HPDE6-E6E7 (cell line): ENCODE measurements at regions not wholly inside any gene's neighbourhood (a gene's known extent, or its start where the extent isn't known, plus 50 kb on each side); places are given as distances from the start of the nearest gene placed in this dataset.

Experiments
- DNase-seq: peaks from one replicate; pipeline ENCODE4 v3.0.0; 2011; ENCODE audit warnings: missing footprints; ENCODE audit errors: extremely low spot score

DNA sequence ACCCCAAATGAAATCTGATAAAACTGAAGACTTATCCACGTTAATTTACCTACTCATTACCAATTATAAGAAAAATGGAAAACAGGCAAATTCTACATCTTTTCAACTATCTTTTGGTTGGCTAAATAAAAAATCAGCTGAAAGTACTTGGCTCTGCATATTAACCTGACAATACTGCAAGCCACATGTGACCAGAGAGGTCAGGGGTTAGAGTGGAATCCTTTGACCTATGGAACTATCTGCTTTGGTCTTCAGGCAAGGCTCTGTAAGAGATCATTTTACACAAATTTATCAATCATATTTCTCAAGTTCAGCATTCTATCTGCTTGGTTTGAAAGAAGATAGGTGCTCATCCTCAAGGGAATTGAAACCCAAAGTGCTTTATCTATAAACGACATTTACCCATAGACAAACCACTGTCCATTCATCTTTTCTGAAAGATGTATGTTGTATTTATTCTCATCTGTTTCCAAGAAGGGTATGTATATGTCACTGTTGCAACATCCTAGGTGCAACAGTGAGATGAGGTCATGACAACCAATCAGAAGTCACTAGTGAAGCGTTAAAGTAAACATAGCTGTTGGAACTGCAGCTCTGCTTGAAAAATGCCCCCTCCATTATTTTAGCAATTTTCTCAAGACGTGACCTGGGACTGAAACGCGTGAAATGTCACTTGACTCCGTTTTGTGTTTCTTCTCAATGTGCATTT is 144.9 kb upstream of the POU5F2 start:
- DNase-seq, result no peak

DNA sequence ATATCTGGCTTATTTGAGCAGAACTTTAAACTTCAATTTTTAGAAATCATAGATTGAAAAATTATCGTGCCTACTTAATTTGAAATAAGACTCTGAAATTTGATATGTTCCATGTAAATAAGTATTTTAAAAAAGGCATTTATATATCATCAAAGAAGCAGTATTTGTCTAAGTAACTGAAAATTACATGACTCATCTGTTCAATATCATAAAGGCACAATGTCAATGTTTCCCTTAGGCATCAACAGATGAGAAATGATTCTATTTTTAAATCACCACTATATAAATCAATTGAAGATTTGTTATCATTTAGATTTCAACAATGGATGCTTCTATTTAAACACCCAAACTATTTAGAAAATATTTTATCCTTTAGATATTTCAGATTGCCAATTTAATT is 142.9 kb upstream of the POU5F2 start:
- DNase-seq, result no peak

DNA sequence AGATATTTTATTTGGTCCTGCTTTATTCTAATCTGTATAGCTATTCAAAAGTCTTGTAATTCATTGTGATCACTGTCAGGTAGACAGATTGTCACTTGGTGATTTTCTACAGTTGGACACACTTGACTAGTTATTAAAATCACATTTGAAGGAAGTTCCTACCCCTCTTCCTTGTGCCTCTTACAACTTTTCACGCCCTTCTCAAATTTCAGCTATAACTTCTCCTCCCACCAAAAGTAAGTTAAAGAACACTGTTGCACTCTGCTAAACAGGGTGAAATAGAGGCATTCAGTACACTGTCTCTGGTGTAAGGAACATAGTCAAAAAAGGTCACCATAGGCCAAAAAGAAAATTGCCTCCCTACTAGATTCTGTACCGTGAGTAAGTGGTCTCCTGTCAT is 142.1 kb upstream of the POU5F2 start:
- no peak for DNase-seq

DNA sequence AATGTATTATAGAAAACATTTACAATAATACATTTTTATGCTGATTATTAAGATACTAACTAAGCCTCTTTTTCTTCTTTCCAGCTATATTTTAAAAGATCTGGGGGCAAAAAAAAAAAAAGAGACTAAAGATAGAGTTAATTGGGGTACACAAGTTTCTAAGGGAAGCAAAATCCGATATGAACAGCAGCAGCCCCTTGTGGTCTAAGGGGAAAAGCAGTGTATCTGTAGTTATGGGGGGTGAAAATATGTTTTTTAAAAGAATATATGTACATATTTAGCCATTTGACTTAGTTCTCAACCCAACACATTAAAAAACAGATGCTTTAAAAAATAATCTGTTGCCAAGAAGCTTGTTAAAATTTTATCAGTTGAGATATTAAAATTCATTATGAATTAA is 134.3 kb upstream of the POU5F2 start:
- no peak for DNase-seq

DNA sequence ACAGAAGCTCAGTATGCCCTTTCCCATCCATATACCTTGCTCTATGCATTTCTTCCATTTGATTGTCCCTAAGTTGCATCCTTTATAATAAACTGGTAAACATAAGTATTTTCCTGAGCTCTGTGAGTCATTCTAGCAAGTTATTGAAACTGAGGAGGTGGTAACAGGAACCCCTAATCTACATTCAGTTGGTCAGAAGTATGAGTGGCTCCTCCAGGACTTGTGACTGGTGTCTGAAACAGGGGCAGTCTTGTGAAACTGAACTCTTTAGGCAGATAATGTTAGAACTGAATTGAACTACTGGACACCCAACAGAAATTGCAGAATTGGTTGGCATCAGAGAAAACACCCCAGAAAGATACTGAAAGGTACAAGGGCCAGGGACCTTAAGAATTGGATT is 133.1 kb upstream of the POU5F2 start:
- DNase-seq, result no peak

DNA sequence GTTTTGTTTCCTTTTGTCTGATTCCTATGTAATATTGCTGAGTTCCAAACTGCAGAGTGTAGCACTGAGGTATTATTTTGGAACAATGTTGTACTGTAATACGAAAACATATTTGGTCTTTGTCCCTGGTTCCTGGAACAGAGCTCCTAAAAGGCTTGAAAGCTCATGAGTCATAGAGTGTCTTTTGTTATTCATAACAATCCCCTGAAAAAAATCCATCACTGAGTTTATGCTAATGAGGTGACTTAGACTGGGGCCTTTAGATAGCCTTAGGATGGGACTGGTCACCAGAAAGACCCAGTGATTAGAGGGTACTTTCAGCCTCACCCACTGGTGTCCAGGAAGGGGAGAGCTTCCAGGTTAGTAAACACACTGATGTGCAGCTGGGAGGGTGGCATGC is 132.7 kb upstream of the POU5F2 start:
- DNase-seq, result no peak

DNA sequence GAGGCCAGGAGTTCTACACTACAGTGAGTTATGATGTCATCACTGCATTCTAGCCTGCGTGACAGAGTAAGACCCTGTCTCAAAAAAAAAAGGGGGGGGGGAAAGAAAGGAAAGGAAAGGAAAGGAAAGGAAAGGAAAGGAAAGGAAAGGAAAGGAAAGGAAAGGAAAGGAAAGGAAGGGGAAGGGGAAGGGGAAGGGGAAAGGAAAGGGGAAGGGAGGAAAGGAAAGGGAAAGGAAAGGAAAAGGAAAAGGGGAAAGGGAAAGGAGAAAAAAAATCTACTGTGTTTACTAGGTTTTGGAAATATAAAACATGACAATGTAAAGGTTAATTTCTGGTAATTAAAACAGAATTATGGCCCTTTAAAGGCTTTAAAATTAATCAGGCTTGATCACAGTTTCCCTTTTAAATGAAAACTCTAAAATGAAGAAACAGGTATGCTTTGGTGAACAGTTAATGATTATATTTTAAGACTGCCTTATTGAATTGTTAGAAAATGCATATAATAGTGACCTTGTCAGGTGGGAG is 131.9 kb upstream of the POU5F2 start:
- no peak for DNase-seq

DNA sequence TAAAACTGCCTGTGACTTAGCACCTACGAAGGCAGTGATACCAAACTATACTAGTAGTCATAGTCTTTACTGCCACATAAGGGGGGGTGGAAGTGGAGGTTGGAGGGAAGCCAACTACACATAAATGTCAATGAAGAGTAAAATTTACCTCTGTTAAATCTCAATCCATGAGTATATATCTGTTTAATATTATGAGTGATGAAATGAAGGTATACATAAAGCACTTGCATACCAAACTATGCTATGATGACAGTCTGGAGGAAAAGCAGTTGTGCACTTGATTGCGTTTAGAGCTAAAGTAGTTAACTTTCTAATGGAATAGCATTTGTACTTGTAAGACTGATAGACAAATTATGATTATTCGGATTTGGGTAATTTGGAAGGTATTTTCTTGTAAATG is 129.2 kb upstream of the POU5F2 start:
- no peak for DNase-seq

DNA sequence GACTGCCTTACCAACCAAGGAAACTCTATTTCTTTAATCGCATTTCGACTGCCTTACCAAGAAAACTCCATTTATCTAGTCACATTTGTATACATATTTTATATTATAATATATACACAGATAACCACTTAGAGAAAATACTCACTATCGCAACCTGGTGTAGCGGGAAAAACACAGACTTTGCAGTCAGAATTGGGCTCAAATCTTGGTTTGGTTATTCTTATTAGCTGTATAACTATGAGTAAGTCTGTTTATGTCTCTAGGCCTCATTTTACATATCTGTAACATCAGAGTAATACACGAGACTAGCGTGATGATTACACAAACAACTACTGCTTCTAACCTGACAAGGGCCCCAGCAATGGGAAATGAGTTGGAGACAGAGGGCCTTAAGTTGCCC is 127.5 kb upstream of the POU5F2 start:
- DNase-seq, result no peak

DNA sequence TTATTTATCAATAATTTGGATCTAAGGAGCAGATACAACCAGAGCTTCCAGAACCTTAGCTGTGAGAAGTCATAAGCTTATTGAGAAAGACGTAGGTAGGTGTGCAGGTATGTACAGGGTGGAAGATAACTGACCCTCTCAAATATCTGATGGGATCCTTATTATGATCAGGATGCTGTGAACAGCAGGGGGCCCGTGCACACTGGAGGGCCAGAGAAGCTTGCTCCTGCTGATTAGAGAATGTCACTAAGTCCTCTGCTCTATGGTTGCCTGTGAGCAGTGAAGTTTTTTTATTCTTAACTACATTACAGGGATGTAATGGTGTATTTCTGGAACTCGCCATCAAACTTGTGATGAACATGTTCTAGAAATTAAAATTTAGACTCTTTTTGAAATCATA is 108.9 kb upstream of the POU5F2 start:
- DNase-seq, result no peak

DNA sequence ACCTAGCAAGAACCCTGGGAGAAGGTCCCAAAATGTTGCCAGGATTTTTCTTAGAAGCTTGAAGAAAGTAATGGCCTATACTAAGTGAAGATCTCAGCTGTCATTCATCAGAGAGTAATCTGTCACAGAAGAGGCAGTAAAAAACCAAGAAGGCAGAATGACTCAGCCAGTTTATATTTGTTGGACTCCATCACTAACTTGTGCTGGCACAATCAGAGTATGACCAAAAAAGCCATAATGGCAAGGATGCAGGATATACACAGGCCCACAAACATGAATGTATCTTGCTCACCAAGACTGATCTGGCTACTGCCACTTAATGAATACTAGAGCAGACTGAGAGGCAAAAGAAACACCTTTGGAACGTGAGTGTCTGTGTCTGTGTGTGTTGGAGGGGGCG is 104.0 kb upstream of the POU5F2 start:
- DNase-seq, result no peak

DNA sequence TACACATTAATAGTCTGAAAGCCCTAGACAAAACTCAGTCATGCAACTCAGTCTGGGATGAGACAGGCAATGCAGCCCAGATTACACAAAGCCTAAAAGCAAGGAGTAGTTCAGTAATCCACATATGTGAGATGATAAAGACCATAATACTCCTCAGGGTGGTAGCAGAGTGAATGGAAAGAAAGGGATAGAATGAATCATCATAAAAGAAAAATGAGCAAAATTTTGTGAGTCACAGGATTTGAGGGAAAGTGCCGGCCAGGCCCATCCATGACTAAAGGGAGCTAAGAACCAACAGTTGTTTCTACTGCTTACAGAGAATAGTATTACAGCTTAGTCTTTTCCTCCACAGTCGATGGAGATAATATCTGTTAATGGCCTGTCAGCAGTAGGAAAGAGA is 90.0 kb upstream of the POU5F2 start:
- DNase-seq, result peak; percentile 52

DNA sequence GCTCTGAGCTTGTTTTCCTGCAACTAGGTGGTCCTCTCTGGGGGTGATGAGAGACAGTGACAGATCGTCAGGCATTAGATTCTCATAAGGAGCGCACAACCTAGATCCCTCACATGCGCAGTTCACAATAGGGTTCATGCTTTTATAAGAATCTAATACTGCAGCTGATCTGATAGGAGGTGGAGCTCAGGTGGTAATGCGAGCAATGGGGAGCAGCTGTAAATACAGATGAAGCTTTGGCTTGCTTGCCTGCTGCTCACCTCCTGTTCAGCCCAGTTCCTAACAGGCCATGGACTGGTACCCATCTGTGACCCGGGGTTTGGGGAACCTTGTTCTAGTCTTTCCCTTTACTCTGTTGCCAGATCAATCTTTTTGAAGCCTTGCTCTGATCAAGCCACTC is 89.5 kb upstream of the POU5F2 start:
- no peak for DNase-seq

DNA sequence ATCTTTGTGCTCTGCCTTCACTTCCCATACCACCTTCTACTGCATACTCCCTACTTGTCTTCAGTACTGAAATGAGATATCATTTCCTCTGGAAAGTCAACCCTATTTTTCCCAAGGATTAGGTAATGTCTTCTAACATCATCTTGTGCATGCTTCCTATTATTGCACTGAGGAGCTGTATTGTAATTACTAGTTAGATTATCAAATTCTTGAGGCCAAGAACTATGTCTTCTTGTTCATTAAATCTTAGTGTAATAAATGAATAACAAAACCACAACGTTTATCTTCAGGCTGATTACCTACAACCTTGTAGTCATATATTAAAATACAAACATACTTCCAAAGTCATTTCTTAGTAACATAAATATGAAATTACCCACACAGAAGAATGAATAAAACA is 87.9 kb upstream of the POU5F2 start:
- no peak for DNase-seq

DNA sequence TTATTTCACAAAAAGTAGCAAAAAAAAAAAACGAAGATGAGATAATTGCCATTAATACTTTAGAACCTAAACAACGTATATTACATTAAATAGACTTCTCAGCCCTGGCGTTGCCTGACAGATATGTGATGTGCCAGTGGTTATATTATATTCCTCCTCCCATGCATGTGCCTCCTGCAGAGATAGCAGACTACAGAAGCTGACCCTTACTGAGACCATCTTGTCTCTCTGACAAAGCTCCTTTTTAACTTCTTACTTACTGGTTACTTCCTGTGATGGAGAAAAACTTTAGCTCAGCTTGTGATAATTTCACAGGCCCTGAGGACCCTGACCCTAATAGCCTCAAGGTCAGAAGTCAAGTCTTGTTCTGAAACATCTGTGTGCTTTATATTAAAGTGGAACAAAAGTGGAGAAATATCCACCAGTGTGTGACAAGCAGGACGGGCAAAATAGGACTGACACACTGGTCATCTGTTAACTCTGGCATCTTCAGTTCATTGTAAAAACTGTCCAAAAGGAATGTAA is 80.6 kb upstream of the POU5F2 start:
- DNase-seq, result no peak

DNA sequence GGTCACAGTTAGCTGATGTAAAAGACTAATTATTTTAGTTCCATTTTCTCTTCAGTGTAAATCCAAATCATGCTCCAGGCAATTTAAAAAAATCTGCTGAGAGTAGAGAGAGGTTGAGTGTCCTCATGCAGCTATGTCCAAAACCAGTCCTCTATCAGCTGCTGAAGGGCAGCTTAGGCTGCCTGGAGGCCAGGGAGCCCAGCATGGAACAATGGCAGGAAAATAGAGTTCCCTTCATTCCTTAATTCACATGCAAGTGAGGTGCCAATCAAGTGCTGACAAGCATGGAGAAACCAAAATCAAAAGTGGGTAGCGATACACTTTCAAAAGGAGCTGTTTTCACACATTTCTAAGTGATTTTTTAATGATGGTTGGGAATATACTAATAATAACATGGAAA is 78.3 kb upstream of the POU5F2 start:
- no peak for DNase-seq

DNA sequence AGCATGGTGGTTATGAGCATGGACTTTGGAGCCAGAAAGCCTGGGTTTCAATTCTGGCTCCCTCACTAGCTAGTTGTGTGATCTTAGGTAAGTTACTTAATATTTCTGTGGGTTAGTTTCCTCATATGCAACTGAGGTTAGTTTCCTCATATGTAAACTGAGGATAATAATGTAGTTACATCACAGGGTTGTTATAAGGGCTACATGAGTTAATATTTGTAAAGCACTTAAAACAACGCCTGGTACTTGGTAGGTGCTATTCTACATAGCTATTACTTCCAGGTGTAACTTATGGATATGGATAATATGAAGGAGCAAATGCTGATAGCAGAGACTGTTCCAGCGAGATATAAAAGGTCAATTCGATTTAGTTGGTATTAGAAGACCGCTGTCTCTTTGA is 69.4 kb upstream of the POU5F2 start:
- DNase-seq, result no peak

DNA sequence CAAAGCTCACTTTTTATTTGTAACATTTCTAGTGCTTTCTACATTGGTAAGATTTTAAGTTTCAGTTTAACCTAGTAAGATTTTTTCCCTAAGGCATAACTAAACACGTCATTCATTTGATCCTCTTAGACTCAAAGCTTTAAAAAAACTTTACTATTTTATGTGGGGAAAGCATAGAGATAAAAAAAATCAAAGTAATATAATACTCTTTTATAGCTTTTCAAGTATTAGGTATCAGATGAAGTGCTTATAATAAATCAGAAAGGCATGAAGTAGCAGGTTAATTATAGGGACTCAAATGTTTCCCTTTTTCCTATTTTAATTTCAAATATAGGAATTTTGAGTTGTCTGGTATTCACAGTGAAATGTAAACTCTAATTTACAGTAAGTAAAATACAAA is 68.0 kb upstream of the POU5F2 start:
- no peak for DNase-seq

DNA sequence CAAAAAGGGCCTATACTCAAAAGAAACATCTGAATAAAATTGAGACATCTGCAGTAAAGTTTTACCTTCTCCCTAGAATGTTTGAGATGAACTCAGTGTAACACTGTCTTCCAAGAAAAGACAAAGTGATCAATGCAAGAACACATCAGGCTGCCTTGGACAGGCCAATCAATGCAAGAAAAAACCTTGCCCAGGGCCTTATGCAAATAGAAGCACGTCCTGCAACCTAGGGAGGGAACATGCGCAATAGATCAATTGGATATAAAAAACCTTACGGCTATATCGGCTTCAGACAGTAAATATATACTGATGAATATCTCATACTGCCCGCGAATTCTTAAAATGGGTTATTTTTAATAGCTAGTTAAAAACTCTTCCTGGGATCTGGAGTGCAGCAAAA is 66.4 kb upstream of the POU5F2 start:
- no peak for DNase-seq

DNA sequence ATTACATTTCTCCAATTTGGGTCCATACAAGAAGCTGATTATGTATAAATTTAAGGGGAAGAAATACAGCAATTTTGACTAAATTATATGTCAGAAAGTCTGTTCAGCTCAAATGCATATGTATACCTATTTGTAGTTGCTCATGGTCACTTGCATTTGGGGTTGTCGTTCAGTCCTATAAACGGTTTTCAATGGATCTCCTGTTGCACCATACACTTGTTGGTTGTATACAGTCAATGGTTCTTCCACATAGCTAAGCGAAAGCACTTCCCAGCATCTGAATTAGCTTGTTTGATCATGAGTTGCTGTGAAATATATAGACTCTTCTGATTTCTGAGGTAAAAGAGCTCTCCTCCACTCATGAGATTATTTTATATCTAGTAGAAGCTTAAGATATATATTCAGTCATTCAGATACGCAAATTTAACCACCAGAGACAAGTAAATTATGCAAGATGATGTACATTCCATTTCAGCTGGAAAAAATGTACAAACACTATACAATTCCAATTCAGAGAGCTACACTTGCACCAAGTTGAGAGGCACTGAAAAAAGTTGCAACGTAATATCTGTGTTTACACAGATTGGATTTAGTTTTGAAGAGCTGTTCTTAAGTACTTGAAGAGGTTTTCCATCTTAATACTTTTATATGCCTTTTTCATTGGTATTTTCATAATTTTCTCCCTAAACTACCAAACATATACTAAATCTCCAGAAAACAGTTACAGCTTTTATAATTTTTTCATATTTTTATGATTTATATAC is 64.4 kb upstream of the POU5F2 start:
- DNase-seq, result no peak

DNA sequence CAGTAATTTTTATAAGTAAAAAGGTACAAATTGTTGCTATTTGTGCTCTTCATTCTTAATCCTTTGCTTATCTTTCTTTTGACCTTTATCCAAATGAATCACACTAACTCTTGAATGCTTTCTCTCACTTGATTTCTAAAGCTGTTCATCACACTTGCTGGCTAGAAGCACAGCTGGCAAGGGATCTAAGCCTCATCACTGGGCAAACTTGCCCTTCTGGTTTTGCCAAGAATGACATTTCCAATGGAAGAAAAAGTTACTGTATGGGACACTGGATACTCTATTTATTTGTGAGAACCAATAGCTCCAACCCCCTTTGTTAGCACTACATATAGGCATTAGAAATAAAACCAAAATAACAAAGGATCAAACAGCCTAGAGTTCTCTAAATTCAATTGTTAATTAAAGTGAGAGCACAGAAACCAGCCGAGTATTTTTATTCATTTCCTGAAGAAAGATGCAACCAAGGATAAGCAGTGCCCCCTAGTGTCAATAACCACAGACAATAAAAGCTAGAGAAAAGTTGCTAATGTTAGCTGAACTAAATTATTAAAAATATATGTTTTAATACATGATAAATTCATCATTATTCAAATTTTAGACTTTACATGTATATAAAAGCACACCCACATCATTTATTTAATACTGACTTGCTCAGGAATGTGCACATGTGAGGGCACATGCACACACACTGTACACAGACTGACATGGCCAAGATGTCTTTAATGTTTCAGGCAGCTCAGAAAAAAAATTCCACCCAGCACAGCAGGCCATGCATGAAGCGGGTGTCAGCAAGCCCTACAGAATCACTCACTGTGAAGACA is 59.8 kb upstream of the POU5F2 start:
- DNase-seq, result peak; percentile 27

DNA sequence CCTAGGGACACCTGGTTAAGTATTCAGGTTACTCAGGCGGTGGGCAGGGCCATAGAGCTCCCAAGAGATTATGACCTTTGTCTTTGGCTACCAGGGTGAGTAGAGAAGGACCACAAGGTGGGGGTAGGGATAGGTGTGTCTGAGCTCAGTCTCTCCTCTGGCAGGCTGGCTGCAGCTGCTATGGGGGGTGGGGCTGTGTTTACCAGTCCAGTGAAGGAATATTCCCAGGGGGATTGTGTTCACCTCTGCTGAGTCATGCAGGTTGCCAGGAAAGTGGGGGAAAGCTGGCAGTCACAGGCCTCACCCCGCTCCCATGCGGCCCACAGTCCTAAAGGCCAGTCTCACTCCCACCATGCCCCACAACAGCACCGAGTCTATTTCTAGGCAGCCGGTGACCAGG is 53.6 kb upstream of the POU5F2 start:
- DNase-seq, result no peak
